HG02885 (cell line): ENCODE measurements at regions not wholly inside any gene's neighbourhood (a gene's known extent, or its start where the extent isn't known, plus 50 kb on each side); places are given as distances from the start of the nearest gene placed in this dataset.

Experiments
- ATAC-seq: cut with Tn5 transposase; IDR thresholded peaks from one replicate; pipeline ENCODE4 v1.9.1; 2021; ENCODE audit warnings: mild to moderate bottlenecking; ENCODE audit not compliant: unreplicated experiment, poor library complexity

- no peak for ATAC-seq
Measured at GRCh38 chr4:57168982-57169381, 58.8 kb upstream of the IGFBP7 start.

- ATAC-seq = peak; percentile 96
Measured at GRCh38 chr4:57163530-57164459, 53.6 kb upstream of the IGFBP7 start.

GRCh38 chr4:57162499-57163019 is 52.4 kb upstream of the IGFBP7 start:
- ATAC-seq = no peak
